NCI-H774 (cell line): ENCODE measurements at regions not wholly inside any gene's neighbourhood (a gene's known extent, or its start where the extent isn't known, plus 50 kb on each side); places are given as distances from the start of the nearest gene placed in this dataset.
"Not testable (repeated sequence)": the region's sequence is repeated elsewhere in the genome, so short reads cannot be mapped to it uniquely, and the experiment has no call there.

Source experiments
- DNase-seq: peaks from one replicate; lab custom pipeline; 2025; lab: John Stamatoyannopoulos, UW

DNA sequence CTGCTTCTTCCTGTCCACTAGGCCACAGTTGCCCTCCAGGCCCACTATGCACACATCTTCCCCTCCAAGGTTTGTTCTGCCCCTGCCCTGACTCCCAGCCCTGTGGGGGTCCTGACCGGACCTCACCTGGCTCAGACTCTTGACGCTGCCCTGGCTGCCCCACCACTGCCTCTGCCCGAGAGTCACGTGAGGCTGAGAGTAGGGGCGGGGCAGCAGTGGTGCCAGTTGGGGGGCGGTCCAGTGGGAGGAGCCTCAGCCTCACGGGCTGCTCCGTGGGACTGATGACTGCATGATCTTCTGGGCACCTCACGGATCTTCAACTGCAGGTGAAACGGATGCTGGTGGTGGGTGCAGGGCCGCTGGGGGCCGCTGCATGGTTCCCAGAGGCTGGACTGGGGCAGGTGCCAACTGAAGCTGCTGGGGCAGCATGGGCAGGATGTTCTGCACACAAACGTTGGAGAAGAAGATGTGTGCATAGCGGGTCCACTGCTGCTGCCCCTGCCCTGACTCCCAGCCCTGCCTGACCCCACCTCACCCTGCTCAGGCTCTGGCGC, 77.6 kb downstream of the HHIPL2 start:
- DNase-seq: not testable (repeated sequence)

DNA sequence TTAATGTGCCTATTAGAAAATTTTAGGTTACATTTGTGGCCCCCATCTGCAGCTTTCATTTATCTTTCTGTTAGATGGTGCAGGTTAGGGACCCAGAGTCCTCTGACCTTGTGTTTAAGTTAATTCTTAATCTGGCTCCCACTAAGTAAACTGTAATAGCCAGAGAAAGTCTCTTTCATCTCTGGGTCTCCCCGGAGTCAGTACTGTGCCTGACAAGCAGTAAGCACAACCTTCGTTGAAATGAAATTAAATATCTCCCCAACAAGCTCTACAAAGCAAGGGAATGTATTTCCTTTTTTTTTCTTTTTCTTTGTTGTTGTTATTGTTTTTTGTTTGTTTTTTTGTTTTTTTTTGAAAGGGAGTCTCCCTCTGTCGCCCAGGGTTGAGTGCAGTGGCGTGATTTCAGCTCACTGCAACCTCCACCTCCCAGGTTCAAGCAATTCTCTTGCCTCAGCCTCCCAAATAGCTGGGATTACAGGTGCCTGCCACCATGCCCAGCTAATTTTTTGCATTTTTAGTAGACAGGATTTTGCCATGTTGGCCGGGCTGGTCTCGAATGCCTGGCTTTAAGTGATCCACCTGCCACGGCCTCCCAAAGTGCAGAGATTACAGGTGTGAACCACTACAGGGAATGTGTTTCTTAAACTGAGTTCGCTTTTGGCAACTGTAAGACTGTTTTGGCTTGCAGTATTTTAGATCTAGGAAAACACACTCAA, 81.6 kb downstream of the HHIPL2 start:
- no peak for DNase-seq

DNA sequence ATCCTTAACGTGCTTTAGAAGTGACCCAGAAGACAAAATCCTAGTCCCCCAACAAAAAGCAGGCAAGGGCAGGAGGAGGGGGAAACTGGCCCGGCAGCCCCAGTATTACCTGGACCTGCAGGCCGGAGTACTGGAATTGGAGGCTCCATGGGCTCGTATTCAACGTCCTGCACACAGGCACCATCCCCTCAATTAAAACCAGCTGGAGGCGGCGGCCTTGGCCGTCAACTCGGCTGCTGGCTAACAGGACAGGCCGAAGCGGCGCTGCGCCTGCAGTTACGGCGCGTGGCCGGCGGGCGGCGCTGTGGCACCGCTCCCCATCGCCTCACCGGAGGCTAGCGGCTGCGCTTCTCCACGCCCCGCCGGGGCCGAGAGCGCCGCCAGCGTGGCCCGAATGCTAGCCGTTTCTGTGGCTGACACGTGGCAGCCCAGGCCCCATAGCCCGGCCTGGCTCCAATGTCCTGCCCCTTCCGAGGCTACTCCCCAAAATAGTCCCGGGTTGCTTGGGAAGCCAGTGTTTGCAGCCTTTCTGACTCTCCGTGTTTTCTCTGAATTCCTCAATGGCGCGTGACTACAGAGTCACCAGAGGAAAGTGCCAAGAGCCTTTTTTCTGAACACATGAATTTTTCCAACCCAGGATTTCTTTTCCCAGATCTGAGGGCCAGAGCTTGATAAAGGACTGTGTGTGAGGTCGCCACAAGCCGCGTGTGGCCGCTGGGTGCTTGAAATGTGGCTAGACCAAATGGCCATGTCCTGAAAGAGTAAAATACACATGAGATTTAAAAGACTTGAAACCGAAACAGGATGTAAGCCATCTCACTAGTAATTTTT, 82.5 kb downstream of the HHIPL2 start:
- DNase-seq: peak; percentile 91

DNA sequence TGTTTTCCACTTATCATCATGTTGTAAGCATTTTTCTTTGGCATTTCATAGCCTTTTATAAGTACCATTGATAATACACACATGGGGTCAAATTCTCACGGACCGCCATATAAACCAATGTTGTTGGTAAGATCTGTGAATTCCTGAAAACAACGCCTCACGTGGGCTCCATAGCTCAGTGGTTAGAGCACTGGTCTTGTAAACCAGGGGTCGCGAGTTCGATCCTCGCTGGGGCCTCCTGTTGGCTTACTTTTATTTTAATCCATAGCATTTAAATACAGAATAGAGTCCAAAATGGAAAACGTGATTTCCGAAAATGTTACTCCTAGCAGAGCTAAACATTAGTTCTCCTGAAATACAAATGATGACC, 83.1 kb downstream of the HHIPL2 start:
- DNase-seq: peak; percentile 81

DNA sequence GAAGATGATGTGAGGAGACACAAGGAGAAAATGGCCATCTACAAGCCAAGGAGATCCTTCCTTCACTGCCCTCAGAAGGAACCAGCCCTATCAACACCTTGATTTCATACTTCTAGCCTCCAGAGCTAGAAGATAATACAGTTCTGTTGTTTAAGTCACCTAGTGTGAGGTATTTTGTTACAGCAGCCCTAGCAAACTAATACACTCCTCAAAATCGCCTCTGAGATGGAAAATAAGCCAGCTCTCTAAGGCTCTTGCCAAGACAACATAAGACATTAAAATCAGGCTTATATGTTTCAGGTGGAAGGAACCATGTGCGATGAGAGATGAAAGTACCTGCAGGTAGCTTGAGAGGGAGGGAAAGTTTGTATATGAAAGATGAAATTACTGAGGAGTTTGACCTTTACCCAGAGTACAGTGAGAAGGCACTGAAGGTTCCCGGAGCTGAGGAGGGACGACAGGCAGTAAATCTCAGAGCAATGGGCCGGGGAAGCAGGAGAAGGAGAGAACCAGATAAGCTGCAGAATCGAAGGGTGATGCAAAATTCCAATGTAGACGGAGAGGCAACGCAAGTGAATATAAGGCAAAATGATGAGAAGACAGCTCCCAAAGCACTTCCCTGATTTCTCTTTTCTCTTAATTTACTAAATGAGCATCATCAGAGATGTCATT, 84.7 kb downstream of the HHIPL2 start:
- DNase-seq: no peak

DNA sequence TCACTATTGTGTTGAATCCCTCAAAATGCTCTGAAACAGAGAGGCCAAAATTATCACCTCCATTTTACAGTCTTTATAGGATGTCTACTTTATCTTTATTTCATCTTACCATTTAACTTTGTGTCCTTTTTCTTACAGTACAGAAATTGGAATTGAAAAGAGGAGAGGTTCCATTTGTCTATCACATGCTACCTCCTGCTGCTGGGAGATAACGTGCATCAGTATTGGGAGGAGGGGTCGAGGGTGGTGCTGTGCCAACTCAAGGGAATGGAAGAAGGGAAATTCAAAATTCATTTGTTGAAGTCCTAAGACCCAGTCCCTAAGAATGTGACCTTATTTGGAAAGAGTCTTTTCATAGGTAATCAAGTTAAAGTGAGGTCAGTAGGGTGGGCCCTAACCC, 85.3 kb downstream of the HHIPL2 start:
- no peak for DNase-seq

DNA sequence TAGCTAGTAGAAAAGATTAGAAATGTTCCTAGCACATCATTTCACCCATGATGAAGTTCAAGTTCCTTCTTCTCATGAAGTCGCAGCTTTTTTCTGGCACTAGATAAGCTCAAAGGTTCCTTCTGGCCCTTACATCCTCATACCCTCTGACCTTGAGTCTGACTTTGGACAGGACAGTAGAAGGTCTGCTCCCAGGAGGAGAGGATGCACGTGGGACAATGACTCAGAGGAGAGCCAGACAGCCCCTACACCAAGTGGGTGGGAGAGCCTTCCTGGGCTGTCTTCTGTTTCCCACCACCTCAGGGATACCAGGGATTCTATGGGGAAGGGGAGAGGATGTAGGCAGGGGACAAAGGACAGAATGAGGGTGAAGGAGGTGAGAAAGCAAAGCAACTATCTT, 86.0 kb downstream of the HHIPL2 start:
- no peak for DNase-seq

DNA sequence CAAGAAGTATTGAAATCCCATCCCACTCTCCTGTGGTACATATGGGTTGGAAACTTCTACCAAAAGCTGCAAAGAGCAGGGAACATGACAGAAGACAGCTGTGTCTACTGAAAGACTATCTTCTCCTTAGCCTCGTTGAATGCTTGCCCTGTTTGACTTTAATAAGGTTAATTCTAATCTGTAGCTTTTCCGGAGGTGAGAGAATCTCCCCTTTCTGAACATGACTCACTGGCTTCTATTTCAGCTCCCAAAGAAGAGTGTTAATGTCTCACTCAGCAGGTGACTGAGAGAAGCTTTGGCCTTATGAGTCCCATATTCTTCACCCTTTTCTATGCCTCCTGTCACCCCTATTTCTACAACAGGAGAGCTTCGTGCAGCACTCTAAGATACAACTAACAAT, 88.3 kb downstream of the HHIPL2 start:
- no peak for DNase-seq

DNA sequence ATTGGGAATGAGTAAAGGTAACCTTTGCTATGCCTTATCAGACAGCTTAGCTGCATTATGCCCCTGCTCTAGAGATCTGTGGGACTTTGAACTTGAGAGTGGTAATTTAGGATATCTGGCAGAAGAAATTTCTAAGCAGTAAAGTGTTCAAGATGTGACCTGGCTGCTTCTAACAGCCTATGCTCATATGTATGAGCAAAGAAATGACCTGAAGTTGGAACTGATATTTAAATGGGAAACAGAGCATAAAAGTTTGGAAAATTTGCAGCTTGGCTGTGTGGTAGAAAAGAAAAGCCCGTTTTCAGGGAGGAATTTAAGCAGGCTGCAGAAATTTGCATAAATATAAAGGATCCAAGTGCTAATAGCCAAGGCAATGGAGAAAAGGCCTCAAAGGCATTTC, 90.4 kb downstream of the HHIPL2 start:
- no peak for DNase-seq

DNA sequence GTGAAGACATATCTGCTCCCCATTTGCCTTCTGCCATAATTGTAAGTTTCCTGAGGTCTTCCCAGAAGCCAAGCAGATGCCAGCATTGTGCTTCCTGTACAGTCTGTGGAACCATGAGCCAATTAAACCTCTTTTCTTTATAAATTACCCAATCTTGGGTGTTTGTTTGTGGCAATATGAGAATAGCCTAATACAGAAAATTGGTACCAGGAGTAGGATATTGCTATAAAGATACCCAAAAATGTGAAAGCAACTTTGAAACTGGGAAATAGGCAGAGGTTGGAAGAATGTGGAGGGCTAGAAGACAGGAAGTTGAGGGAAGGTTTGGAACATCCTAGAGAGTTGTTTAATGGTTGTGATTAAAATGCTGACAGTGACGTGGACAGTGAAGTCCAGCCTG, 90.8 kb downstream of the HHIPL2 start:
- DNase-seq: no peak

DNA sequence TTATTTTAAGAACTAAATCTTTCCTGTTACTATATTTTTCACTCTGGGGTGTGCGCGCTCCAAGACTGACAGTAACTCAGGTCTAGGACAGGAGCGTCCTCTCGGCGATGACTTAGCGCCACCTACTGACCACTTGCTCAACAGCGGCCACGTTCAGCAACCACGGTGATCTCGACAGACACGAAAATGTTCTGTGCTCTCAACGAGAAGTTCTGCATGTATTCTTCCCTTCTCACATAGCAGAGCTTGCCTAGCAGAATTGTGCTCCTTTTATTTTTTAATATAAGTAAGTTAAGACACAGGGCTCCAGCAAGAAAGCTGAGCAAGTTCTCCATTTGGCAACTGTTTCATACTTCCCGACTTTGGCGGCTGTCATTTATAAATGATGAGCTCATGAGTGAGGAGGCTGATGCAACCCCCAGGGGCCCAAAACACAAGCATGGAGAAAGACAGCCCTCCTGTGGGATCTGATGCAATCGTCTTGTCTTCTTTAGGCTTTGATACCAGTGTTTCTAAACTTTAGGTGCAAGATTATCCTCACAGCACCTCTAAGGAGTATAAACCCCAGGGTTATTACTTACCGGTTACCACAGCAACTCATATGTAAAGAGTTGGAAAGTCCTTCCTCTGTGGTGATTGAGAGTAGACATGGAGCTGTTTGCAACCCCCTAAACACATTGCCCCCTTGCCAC, 92.6 kb downstream of the HHIPL2 start:
- peak; percentile 80 for DNase-seq

DNA sequence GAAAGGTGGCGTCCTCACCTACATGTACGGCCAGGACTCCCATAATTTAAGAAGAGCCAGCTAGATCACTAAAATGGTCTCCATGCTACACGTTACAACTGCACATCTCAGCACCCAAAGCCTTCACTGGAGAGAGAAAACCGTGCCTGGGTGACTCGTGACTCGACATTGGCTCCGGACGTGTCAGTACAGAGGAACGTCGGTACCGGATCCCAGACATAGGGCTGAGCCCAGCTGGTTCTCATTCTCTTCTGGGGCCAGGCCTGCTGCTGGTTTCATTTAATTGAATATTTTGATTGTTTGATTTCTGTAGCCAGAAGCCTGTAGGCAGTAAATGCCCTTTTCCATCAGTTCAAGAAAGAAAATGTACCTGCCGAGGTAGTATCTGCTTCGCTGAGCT, 93.1 kb downstream of the HHIPL2 start:
- DNase-seq: no peak

DNA sequence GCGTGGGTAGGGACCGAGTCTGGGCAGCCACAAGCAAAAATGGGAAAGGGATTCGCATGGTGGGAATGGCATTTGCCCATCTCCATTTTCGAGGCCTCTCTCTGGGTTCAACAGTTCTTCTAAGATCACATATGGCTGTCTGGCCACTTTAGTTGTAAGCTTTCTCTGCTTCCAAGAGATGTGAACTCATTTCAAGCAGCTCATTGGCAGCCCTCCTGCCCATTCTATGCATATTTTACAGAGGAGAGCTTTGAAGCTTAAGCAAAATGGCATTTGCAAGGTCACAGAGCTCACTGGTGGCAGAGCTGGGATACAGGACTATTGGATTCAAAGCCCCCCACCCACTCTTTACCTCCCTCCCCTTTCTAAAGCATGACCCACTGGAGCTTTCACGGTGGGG, 93.7 kb downstream of the HHIPL2 start:
- DNase-seq: no peak

DNA sequence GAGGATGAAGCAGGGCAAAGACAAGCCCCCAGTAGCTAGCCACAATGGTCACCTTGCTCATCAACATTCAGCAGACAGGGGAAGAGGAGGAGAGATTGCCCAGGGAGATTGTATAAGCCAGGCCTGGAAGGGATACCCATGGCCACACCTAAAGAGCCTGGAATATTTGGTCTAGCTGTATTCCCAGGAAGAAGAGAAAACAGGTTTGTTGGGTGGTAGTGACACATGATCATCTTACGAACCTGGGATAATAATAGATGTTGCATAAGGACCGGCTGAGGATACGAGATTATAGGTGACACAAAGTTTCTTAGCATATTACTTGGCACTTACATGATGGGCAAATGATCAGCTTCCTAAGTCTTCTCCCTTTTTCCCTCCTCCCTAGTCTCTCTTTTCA, 95.9 kb downstream of the HHIPL2 start:
- no peak for DNase-seq

DNA sequence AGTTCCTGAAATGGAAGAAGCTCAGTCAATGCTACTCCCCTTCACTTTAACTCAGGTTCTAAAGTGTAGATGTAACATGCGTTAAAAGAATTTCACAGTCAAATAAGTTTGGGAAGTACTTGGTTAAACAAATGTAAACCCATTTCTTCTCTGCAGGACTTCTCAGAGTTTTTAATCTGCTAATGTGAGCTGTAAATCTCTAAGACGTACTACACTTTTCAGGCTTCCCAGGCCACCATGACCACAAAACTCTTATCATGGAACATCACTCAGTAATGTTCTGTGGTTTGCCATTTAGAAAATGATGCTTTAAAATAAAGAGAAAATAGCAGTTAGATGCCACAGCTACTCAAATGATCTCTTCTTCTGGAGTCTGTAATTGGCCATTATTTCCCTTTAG, 104.3 kb downstream of the HHIPL2 start:
- no peak for DNase-seq

DNA sequence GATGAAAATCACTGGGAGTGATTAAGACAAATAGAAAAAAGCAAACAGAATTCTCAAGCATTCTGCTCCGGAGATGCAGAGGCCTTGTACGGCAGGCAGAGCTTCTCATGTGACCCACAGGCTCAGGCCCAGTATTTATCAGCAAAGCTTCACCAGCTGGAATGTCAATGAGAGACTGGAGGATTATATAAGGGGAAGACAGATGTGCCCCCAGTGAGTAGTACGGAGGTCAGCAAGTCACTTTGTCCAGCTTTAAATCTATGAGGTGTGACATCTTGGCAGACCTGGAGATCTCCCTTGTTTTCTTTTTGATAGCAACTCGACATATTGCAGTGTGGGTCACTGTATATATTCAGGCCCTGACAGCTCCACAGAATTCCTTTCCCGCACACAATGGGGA, 106.8 kb downstream of the HHIPL2 start:
- no peak for DNase-seq

DNA sequence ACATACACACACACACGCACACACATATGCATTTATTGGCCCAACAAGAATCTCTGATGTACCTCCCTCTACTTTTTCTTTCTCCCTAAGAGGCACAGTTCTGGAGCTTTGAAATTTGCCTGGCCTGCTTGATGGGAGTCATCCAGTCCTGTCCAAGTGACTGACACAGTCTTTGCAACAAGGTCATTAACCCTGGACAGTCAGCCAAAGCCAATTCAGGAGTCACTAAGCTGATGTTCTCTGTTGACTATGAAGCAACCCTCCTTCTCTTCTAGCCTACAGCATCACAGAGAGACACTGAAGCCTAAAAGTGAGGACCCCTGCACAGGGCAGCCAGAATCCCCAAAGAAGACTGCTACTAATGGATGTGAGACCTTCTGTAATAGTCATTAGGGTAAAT, 123.1 kb downstream of the HHIPL2 start:
- no peak for DNase-seq

DNA sequence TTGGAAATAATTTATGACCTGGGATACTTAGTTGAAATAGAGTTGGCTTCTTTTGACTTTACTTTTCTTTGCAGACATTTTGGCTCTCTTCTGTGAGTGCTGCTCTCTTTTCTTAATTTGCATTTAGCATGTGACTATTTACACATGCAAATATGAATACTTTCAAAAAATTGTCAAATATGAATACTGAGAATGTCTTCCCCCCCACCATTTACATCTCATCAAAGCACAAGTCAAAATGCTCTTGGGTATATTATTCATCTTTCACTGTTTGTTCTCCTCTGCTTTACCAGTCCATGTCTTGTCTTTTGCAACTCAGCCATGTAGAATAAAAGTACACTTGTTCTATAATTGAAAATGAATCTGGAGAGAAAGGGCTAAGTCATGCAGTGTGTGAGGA, 126.5 kb downstream of the HHIPL2 start:
- DNase-seq: no peak

DNA sequence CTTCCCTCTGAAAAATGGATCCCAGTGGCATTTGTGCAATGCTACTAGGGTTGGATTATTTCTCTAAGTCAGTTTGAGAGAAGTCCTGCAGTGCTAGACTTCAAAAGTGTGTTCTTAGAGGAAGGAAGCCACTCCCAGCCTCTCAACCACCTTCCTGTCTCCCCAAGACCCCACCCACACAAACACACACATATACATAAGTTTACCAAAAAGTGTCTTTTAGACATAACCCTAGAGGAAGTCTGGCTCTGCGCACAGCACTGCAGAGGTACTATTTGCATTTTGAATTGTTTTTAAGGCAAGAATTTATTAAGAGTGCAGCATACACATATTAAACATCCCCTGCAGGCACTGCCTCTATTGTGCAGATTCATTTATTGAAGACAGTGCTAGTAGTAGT, 127.3 kb downstream of the HHIPL2 start:
- DNase-seq: no peak

DNA sequence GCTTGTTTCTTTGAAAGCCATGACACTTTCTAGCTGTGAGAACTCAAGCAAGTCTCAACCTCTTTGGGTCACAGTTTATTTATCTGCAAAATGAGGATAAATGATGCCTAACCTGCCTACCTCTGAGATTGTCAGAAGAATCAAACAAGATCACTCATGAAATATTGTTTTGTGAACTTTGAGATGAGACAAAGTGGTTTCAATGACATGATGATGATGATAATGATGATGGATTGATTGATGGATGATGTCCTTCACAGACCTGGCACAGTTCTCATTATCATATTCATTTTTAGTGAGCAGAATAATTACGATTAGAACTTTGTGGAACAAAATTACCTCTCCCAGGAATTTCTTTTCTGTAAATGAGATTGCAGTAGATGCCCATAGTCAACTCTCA, 129.2 kb downstream of the HHIPL2 start:
- no peak for DNase-seq

DNA sequence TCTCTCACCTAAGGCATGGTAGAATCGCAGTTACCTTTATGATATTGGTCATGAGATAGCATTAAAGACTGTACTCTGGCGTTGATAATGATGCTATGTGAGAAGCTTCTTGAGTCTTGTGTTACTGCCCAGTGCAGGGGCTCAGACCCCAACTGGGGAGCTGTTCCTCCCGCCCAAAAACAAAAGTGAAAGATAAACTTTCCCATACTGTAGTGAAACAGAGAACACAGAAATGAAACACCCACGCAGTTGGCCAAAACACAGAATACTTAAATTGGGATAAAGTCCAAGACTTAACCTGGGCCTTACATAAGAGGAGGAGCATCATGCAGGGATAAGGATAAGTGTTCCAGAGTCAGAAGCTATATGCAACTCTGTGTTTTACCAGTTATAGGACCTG, 130.6 kb downstream of the HHIPL2 start:
- DNase-seq: no peak
